T-cell (primary cell): ENCODE measurements at regions not wholly inside any gene's neighbourhood (a gene's known extent, or its start where the extent isn't known, plus 50 kb on each side); places are given as distances from the start of the nearest gene placed in this dataset.

Source experiments
- ATAC-seq, 4 experiments: fragments of 200-7000 bp in 3 of 4; fragments of 150-1000 bp in 1 of 4; cut with Tn5 transposase; replicated peaks in 1 of 4; 1 replicate in 3 of 4; 2 replicates in 1 of 4; pipeline ENCODE4 v1.10.0; 2021; ENCODE audit warnings: moderate library complexity in 3 of 4, mild to moderate bottlenecking in 2 of 4, moderate number of reproducible peaks in 1 of 4
- CTCF ChIA-PET, 2 donors: fragments of 300-600 bp; sonication (Branson Sonifier 250); formaldehyde crosslinking; loops; one replicate each; lab custom pipeline; 2022; ENCODE audit warnings: antibody characterized with exemption in 2 of 2; lab: Charles Lee
- POLR2A ChIA-PET, 2 donors: fragments of 300-600 bp; sonication (Branson Sonifier 250); formaldehyde crosslinking; loops; one replicate each; lab custom pipeline; 2022; ENCODE audit warnings: antibody characterized with exemption in 2 of 2; lab: Charles Lee
- DNase-seq, 35 experiments: peaks; one replicate each; pipeline versions ENCODE4 v3.0.0 to v3.0.0-alpha.2; 2013 to 2023
- H3K27ac ChIP-seq: one replicate; pipeline ENCODE4 v1.5.1; 2013; ENCODE audit warnings: low read length
- H3K27me3 ChIP-seq, 2 experiments: replicated peaks in 1 of 2; 1 replicate in 1 of 2; 2 replicates in 1 of 2; pipeline versions ENCODE4 v1.6.1 to v1.7.0; 2013; ENCODE audit warnings: low read length in 1 of 2, mixed read lengths in 1 of 2; ENCODE audit not compliant: control insufficient read depth in 2 of 2, insufficient read depth in 2 of 2; ENCODE audit errors: extremely low read depth in 1 of 2
- H3K36me3 ChIP-seq, 2 donors: 1 replicate in 1 of 2; 2 replicates in 1 of 2; pipeline versions ENCODE4 v1.6.1 to v1.7.0; 2013; ENCODE audit warnings: low read length in 1 of 2; ENCODE audit not compliant: control insufficient read depth in 2 of 2, insufficient read depth in 1 of 2; ENCODE audit errors: extremely low read depth in 1 of 2
- H3K4me1 ChIP-seq, 2 experiments: 1 replicate in 1 of 2; 2 replicates in 1 of 2; pipeline versions ENCODE4 v1.6.1 to v1.7.0; 2013; ENCODE audit warnings: low read length in 2 of 2, mixed read lengths in 1 of 2; ENCODE audit not compliant: insufficient read depth in 2 of 2, control insufficient read depth in 1 of 2; ENCODE audit errors: extremely low read depth in 1 of 2
- H3K4me3 ChIP-seq, 2 donors: 1 replicate in 1 of 2; 2 replicates in 1 of 2; pipeline versions ENCODE4 v1.5.1 to v1.7.0; 2013; ENCODE audit warnings: mild to moderate bottlenecking in 2 of 2, low read length in 1 of 2, moderate library complexity in 1 of 2; ENCODE audit not compliant: control insufficient read depth in 1 of 2; ENCODE audit errors: extremely low read depth in 1 of 2
- H3K9me3 ChIP-seq: 2 replicates; pipeline ENCODE4 v1.7.0; 2013
- H3K27ac Mint-ChIP-seq, 2 donors: one replicate each; pipeline ENCODE4 v1.8.0; 2020 to 2021; ENCODE audit warnings: mild to moderate bottlenecking in 2 of 2, mixed read lengths in 2 of 2
- H3K27me3 Mint-ChIP-seq, 2 donors: one replicate each; pipeline ENCODE4 v1.8.0; 2021 to 2022; ENCODE audit warnings: mixed read lengths in 2 of 2
- H3K36me3 Mint-ChIP-seq: one replicate; pipeline ENCODE4 v1.8.0; 2021; ENCODE audit warnings: mixed read lengths
- H3K4me1 Mint-ChIP-seq, 3 donors: one replicate each; pipeline ENCODE4 v1.8.0; 2020 to 2022; ENCODE audit warnings: mixed read lengths in 3 of 3, mild to moderate bottlenecking in 1 of 3
- H3K4me3 Mint-ChIP-seq, 3 donors: one replicate each; pipeline ENCODE4 v1.8.0; 2020 to 2022; ENCODE audit warnings: mild to moderate bottlenecking in 3 of 3, mixed read lengths in 3 of 3, moderate library complexity in 3 of 3
- H3K9me3 Mint-ChIP-seq, 3 donors: one replicate each; pipeline ENCODE4 v1.8.0; 2020 to 2022; ENCODE audit warnings: mixed read lengths in 3 of 3
- WGBS: methylation state at CpG from one replicate; pipeline ENCODE4 v1.1.5; 2013; ENCODE audit warnings: missing lambda C conversion rate; ENCODE audit not compliant: insufficient coverage; 5-methylcytosine and 5-hydroxymethylcytosine counted together

DNA sequence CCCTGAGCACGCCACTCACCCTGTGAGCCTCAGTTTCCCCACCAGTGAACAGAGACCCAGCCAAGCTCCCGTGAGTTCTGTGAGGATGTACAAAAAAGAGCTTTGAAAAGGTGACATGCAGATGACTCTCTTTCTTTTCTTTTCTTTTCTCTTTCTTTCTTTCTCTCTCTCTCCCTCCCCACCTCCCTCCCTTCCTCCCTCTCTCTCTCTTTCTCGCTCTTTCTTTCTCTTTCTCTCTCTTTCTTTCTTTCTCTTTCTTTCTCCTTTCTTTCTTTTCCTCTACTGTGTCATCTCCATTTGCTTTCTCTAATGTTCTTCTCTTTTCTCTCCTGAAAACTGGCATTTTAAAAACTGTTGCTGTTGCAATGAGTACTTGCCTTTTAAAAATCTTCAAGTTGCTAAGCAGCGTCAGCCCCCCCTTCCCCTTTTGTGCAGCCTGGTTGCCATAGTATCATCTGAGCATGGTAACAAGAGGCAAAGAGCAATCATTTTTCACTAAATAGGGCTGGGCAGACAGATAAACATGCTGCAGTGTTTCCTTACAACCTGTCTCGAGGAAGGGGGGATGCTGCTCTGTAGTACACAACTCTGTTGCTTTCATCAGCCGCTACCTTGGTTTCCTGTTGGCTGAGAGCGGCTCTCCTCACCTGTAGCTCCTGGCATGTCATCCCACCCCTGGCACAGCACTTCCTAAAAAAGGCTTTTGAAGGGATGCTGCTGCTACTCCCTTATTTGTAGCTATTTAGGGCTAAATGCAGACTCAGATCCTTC is 108.7 kb upstream of the MBNL2 start:
- ChIA-PET CTCF (interaction anchor here (0.8 to 7.5 kb wide), 5 partner anchors 10 to 246 kb away, joined by 3 to 128 read pairs (median 8); no protein-coding TSS in a partner anchor), POLR2A (interaction anchor here in 1 of 2 donors (0.7 kb wide), 1 partner anchor 109 kb away, joined by 5 read pairs; the partner anchor contains the start of gene MBNL2)
- no peak overlapping the region for H3K4me3 Mint-ChIP-seq
- H3K27me3 Mint-ChIP-seq, result peaks cover 5 to 13% of the 10 kb centered on the region in 2 donors
- 60% methylated on average over 4 of the region's 7 CpGs for WGBS
- ATAC-seq (peak in 2 of 4 experiments; percentile 27 to 59), DNase-seq (peak in 3 of 35 experiments; percentile 0 to 24 (median 2))
- no peaks in the 10 kb centered on the region for H3K36me3 Mint-ChIP-seq
- peaks cover 5 to 17% of the 10 kb centered on the region in 2 experiments for H3K27me3 ChIP-seq
- peaks cover 13 to 26% (median 14%) of the 10 kb centered on the region in 3 donors for H3K4me1 Mint-ChIP-seq
- no peak overlapping the region for H3K4me3 ChIP-seq
- H3K27ac ChIP-seq, result no peak overlapping the region
- no peaks in the 10 kb centered on the region for H3K9me3 ChIP-seq
- no peaks in the 10 kb centered on the region for H3K36me3 ChIP-seq
- H3K4me1 ChIP-seq, result peaks cover 0 to 14% of the 10 kb centered on the region in 2 experiments
- H3K9me3 Mint-ChIP-seq, result no peaks in the 10 kb centered on the region
- H3K27ac Mint-ChIP-seq, result no peak overlapping the region

DNA sequence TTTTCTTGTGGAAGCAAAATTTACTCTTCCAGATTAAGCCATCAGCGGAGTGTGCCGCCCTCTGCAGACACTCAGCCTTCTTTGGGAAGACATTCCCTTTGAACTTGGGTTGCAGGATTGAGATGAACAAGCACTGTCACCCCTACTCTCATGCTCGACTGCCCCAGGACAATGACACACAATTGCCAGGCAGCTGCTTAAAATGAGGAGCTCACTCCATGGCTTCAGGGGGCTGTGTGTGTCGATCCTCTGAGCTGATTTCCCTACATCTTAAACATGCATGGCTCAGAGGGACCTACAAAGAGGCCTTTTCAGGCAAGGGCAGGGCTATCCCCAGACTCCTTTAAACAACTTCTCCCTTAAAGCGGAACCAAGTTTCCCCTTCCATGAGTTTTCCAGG is 107.5 kb upstream of the MBNL2 start:
- Mint-ChIP-seq H3K9me3 (no peaks in the 10 kb centered on the region), H3K27me3 (peaks cover 2 to 14% of the 10 kb centered on the region in 2 donors), H3K4me3 (no peak overlapping the region), H3K4me1 (peaks cover 12 to 23% (median 13%) of the 10 kb centered on the region in 3 donors), H3K36me3 (no peaks in the 10 kb centered on the region), H3K27ac (no peak overlapping the region)
- no peaks in the 10 kb centered on the region for H3K36me3 ChIP-seq
- no peak for ATAC-seq
- CTCF ChIA-PET, result interaction anchor here (0.6 to 7.5 kb wide), 3 partner anchors 118 to 244 kb away, joined by 3 to 75 read pairs (median 8); no protein-coding TSS in a partner anchor
- peaks cover 5 to 11% of the 10 kb centered on the region in 2 experiments for H3K27me3 ChIP-seq
- WGBS, result 78% methylated on average over 3 of the region's 5 CpGs
- POLR2A ChIA-PET, result no interaction called here
- H3K27ac ChIP-seq, result no peak overlapping the region
- H3K4me3 ChIP-seq, result no peak overlapping the region
- no peaks in the 10 kb centered on the region for H3K9me3 ChIP-seq
- peaks cover 0 to 11% of the 10 kb centered on the region in 2 experiments for H3K4me1 ChIP-seq
- no peak for DNase-seq

DNA sequence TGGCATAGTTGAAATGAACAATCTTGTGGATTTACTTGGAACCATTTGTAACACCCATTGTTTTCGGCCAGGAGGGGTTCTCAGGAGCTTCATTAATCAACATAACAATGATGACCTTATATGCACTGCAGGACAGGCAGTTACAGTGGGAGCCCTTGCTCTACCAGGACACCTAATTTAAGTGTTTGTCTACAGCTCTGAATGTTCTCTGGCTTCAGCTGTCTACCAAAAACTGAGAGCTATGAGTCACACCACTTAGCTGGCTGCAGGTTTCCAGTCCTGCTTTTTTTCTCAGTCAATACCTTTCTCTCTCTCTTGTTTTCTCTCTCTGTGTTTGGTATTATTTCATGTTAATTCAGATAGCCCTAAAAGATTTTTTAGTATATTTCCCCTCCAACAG is 105.4 kb upstream of the MBNL2 start:
- H3K4me1 Mint-ChIP-seq, result peaks cover 6 to 17% (median 7%) of the 10 kb centered on the region in 3 donors
- ATAC-seq, result no peak
- no peaks in the 10 kb centered on the region for H3K36me3 Mint-ChIP-seq
- peaks cover 0 to 5% of the 10 kb centered on the region in 2 experiments for H3K4me1 ChIP-seq
- DNase-seq, result no peak
- no peaks in the 10 kb centered on the region for H3K9me3 ChIP-seq
- no peak overlapping the region for H3K4me3 ChIP-seq
- no peaks in the 10 kb centered on the region for H3K36me3 ChIP-seq
- ChIA-PET CTCF (interaction anchor here in 1 of 2 donors (0.6 to 0.9 kb wide), 2 partner anchors 8 to 212 kb away, joined by 3 to 14 read pairs; no protein-coding TSS in a partner anchor), POLR2A (no interaction called here)
- H3K27ac ChIP-seq, result no peak overlapping the region
- no CpG with 5 or more reads among the region's 1 CpG for WGBS
- peaks cover 5 to 9% of the 10 kb centered on the region in 2 experiments for H3K27me3 ChIP-seq
- H3K9me3 Mint-ChIP-seq, result no peaks in the 10 kb centered on the region
- peaks cover 8 to 20% of the 10 kb centered on the region in 2 donors for H3K27me3 Mint-ChIP-seq
- H3K27ac Mint-ChIP-seq, result no peak overlapping the region
- H3K4me3 Mint-ChIP-seq, result no peak overlapping the region

DNA sequence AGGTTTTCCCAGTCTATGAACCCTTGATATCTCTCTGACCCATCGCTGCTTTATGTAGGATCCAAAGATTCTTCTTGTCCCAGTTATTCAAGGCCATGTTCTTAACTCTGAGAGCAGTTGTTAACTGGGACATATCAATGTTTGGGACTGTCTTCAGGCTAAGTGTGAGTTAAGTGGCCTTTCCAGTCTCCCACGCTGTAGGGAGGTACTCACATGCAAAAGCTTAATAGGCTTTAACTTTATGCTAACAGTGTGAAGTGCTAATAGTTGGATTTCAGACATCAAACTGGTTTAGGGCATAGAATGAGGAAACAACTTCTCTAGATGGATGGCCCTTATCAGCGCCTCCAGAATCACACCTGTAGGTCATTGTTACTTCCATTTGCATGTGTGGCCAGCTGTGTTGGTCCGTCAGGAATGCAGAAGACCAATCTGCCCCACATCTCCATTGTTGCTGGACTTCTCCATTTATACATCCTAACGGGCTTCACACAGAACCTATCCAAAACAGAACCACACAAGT is 104.7 kb upstream of the MBNL2 start:
- H3K27ac Mint-ChIP-seq, result no peak overlapping the region
- H3K4me3 ChIP-seq, result no peak overlapping the region
- H3K9me3 Mint-ChIP-seq, result no peaks in the 10 kb centered on the region
- peaks cover 10 to 22% of the 10 kb centered on the region in 2 donors for H3K27me3 Mint-ChIP-seq
- no peaks in the 10 kb centered on the region for H3K36me3 Mint-ChIP-seq
- H3K36me3 ChIP-seq, result no peaks in the 10 kb centered on the region
- CTCF ChIA-PET, result no interaction called here
- no peaks in the 10 kb centered on the region for H3K9me3 ChIP-seq
- peaks cover 0 to 5% of the 10 kb centered on the region in 2 experiments for H3K4me1 ChIP-seq
- no peak overlapping the region for H3K27ac ChIP-seq
- POLR2A ChIA-PET, result no interaction called here
- WGBS, result 96% methylated on average over 4 of the region's 5 CpGs
- H3K27me3 ChIP-seq, result peaks cover 5 to 9% of the 10 kb centered on the region in 2 experiments
- ATAC-seq (no peak), DNase-seq (no peak)
- H3K4me1 Mint-ChIP-seq, result peaks cover 6 to 17% (median 7%) of the 10 kb centered on the region in 3 donors
- no peak overlapping the region for H3K4me3 Mint-ChIP-seq

DNA sequence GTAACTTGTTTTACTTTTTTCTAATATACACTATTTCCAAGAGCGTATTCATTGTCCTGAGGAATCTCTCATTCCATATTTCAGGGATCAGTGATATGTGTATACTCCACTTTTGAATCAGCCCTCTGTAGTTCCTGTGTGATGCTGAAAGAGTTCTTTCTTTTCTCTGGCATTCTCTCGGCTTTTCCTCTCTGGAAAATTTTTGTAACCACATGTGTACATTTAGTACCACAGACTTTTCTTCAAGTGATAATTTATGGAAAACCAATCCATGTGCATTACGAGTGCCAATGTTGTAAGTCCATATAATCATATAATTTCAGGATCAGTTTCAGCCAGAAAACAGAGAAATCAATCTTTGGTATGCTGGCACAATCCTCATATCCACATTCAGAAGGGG is 102.2 kb upstream of the MBNL2 start:
- ATAC-seq, result no peak
- H3K27me3 Mint-ChIP-seq, result peaks cover 29 to 30% of the 10 kb centered on the region in 2 donors
- no peaks in the 10 kb centered on the region for H3K9me3 ChIP-seq
- H3K36me3 Mint-ChIP-seq, result no peaks in the 10 kb centered on the region
- no peak for DNase-seq
- ChIA-PET CTCF (interaction anchor here in 1 of 2 donors (1.8 kb wide), 1 partner anchor 11 kb away, joined by 5 read pairs; no protein-coding TSS in a partner anchor), POLR2A (interaction anchor here in 1 of 2 donors (0.7 kb wide), 1 partner anchor 272 kb away, joined by 3 read pairs; no protein-coding TSS in a partner anchor)
- H3K4me3 ChIP-seq, result no peak overlapping the region
- no peak overlapping the region for H3K27ac Mint-ChIP-seq
- no peaks in the 10 kb centered on the region for H3K9me3 Mint-ChIP-seq
- no CpG with 5 or more reads among the region's 3 CpGs for WGBS
- H3K27ac ChIP-seq, result no peak overlapping the region
- H3K4me1 Mint-ChIP-seq, result peaks cover 0 to 6% (median 0%) of the 10 kb centered on the region in 3 donors
- H3K27me3 ChIP-seq, result peaks cover 5 to 8% of the 10 kb centered on the region in 2 experiments
- no peaks in the 10 kb centered on the region for H3K36me3 ChIP-seq
- H3K4me1 ChIP-seq, result no peaks in the 10 kb centered on the region
- H3K4me3 Mint-ChIP-seq, result no peak overlapping the region

DNA sequence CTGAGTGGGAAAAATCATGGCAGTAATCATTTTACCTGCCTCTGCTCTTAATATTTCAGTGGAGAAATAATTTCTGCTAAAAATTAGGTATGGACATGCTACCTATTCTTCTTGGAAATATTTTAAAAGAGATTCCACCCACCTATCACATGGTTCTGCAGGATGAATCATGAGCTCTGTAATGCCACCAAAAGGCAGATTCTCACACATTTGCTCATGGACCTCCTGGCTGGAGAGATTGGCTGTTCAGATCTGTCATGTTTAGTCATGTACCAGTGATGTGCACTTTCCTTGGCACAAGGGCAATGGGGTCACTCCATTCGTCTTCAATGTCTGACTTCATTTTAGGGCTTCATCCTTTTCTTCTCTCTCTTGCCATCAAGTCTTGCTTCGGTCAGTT is 101.8 kb upstream of the MBNL2 start:
- Mint-ChIP-seq H3K36me3 (no peaks in the 10 kb centered on the region), H3K4me1 (peaks cover 0 to 6% (median 0%) of the 10 kb centered on the region in 3 donors), H3K9me3 (no peaks in the 10 kb centered on the region), H3K4me3 (no peak overlapping the region), H3K27me3 (peaks cover 30% of the 10 kb centered on the region in 2 donors), H3K27ac (no peak overlapping the region)
- no peaks in the 10 kb centered on the region for H3K9me3 ChIP-seq
- 70% methylated on average over 2 of the region's 2 CpGs for WGBS
- H3K4me1 ChIP-seq, result no peaks in the 10 kb centered on the region
- H3K36me3 ChIP-seq, result no peaks in the 10 kb centered on the region
- ChIA-PET CTCF (interaction anchor here in 1 of 2 donors (0.6 to 1.8 kb wide), 2 partner anchors 11 to 213 kb away, joined by 3 to 5 read pairs; no protein-coding TSS in a partner anchor), POLR2A (interaction anchor here in 1 of 2 donors (0.7 kb wide), 1 partner anchor 272 kb away, joined by 3 read pairs; no protein-coding TSS in a partner anchor)
- H3K4me3 ChIP-seq, result no peak overlapping the region
- DNase-seq (no peak), ATAC-seq (no peak)
- H3K27me3 ChIP-seq, result peaks cover 2 to 10% of the 10 kb centered on the region in 2 experiments
- H3K27ac ChIP-seq, result no peak overlapping the region
